ENCODE measurements at regions not wholly inside any gene's neighbourhood (a gene's known extent, or its start where the extent isn't known, plus 50 kb on each side); places are given as distances from the start of the nearest gene placed in this dataset.

GRCh38 chr12:124441443-124442194, 125.8 kb downstream of the NCOR2 start:
- H3K4me3 ChIP-seq, result no peak overlapping the region
- H3K36me3 ChIP-seq, result peaks cover 0 to 81% (median 14%) of the 10 kb centered on the region in 9 donors
- ATAC-seq, result peak in 3 of 8 donors; percentile 31 to 41 (median 39)
- WGBS, 2 donors, result 62 to 72% methylated on average over 18 of the region's 18 CpGs
- H3K4me1 ChIP-seq, result peaks cover 15 to 67% (median 36%) of the 10 kb centered on the region in 9 donors
- intact Hi-C loops (cut with DNase I), result loop anchor here in 2 of 10 donors (2.0 to 5.0 kb wide), 2 partner anchors 19 to 111 kb away; no protein-coding TSS in a partner anchor
- H3K9me3 ChIP-seq, result no peaks in the 10 kb centered on the region
- peak overlapping the region in 9 of 10 donors; percentile 19 to 81 (median 56) for H3K27ac ChIP-seq
- DNase-seq, result no peak
- no peak for TF ChIP-seq CTCF (IDR thresholded peaks at IDR 0.05)
- no peaks in the 10 kb centered on the region for H3K27me3 ChIP-seq

DNA sequence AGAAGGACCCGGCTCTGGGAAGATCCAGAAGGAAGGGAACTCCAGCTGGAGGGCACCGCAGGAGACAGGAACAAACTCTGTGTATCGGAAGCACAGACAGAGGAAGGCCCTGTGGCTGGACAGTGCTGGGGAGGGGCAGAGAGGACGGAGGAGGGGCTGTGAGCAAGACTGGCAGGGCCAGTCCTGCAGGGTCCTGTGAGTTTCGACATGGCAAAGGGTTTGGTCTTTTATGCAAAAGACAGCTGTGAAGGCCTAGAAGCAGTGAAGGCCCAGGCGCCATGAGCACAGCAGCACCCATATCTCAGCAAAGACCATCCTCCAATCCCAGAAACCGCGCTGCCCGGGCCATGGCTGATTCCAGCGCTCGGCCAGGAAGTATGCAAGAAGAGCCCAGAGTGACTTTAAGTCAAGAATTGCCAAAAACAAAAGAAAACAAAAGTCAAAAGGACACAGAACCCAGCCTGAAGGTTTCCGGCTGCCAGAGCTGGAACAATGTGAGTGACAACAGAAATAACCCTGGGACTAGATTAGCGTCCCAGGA, 126.5 kb downstream of the NCOR2 start:
- TF ChIP-seq CTCF (IDR thresholded peaks at IDR 0.05), result no peak
- H3K27me3 ChIP-seq, result no peaks in the 10 kb centered on the region
- peak overlapping the region in 9 of 10 donors; percentile 19 to 81 (median 56) for H3K27ac ChIP-seq
- H3K4me1 ChIP-seq, result peaks cover 15 to 71% (median 37%) of the 10 kb centered on the region in 9 donors
- ATAC-seq, result peak in 7 of 8 donors; percentile 6 to 40 (median 24)
- 45 to 67% methylated on average over 13 of the region's 13 CpGs for WGBS, 2 donors
- DNase-seq, result no peak
- intact Hi-C loops (cut with DNase I), result loop anchor here in 1 of 10 donors (5.0 kb wide), 1 partner anchor 111 kb away; no protein-coding TSS in a partner anchor
- peaks cover 0 to 81% (median 13%) of the 10 kb centered on the region in 9 donors for H3K36me3 ChIP-seq
- H3K9me3 ChIP-seq, result no peaks in the 10 kb centered on the region
- H3K4me3 ChIP-seq, result no peak overlapping the region

GRCh38 chr12:124440031-124440626, 127.3 kb downstream of the NCOR2 start:
- H3K27ac ChIP-seq, result peak overlapping the region in 7 of 10 donors; percentile 25 to 81 (median 63)
- intact Hi-C loops (cut with DNase I), result loop anchor here in 1 of 10 donors (5.0 kb wide), 1 partner anchor 112 kb away; no protein-coding TSS in a partner anchor

More at GRCh38 chr12:124440031-124440626, 127.3 kb downstream of the NCOR2 start:
- H3K36me3 ChIP-seq, result peaks cover 0 to 81% (median 11%) of the 10 kb centered on the region in 9 donors
- H3K27me3 ChIP-seq, result no peaks in the 10 kb centered on the region
- DNase-seq (no peak), ATAC-seq (no peak)
- no peak overlapping the region for H3K4me3 ChIP-seq
- H3K9me3 ChIP-seq, result no peaks in the 10 kb centered on the region
- WGBS, 2 donors, result 94 to 96% methylated on average over 13 of the region's 13 CpGs
- TF ChIP-seq CTCF (IDR thresholded peaks at IDR 0.05), result no peak
- peaks cover 15 to 74% (median 37%) of the 10 kb centered on the region in 9 donors for H3K4me1 ChIP-seq

Measured in heart right ventricle (tissue), 16 donors.